Psoas muscle (tissue), 7 donors: ENCODE measurements at regions not wholly inside any gene's neighbourhood (a gene's known extent, or its start where the extent isn't known, plus 50 kb on each side); places are given as distances from the start of the nearest gene placed in this dataset.
"Not testable (repeated sequence)": the region's sequence is repeated elsewhere in the genome, so short reads cannot be mapped to it uniquely, and the experiment has no call there.

Experiments
- ATAC-seq, 4 donors: fragments of 200-7000 bp; cut with Tn5 transposase; one replicate each; pipeline ENCODE4 v1.9.1; 2020; ENCODE audit warnings: moderate library complexity in 3 of 4, mild to moderate bottlenecking in 2 of 4
- DNase-seq, 2 donors: peaks; one replicate each; pipeline ENCODE4 v3.0.0-alpha.2; 2020
- H3K27ac ChIP-seq: fragments of 200-600 bp; one replicate; pipeline ENCODE4 v1.8.0; 2022
- H3K27me3 ChIP-seq, 3 donors: fragments of 200-600 bp in 1 of 3; one replicate each; pipeline versions ENCODE4 v1.6.1 to v1.8.0; 2013 to 2022; ENCODE audit warnings: low read length in 2 of 3, mild to moderate bottlenecking in 2 of 3, moderate library complexity in 1 of 3; ENCODE audit not compliant: insufficient read depth in 3 of 3
- H3K36me3 ChIP-seq, 2 donors: fragments of 200-600 bp in 1 of 2; one replicate each; pipeline versions ENCODE4 v1.6.1 to v1.8.0; 2013 to 2022; ENCODE audit warnings: low read depth in 1 of 2, mild to moderate bottlenecking in 1 of 2, moderate library complexity in 1 of 2; ENCODE audit not compliant: insufficient read depth in 1 of 2
- H3K4me1 ChIP-seq: fragments of 200-600 bp; one replicate; pipeline ENCODE4 v1.8.0; 2022
- H3K4me3 ChIP-seq: fragments of 200-600 bp; one replicate; pipeline ENCODE4 v1.8.0; 2022; ENCODE audit warnings: mild to moderate bottlenecking
- H3K9me3 ChIP-seq: fragments of 200-600 bp; one replicate; pipeline ENCODE4 v1.8.0; 2022
- WGBS, 3 donors: extraction: QIAGEN DNeasy Blood & Tissue Kit; methylation state at CpG; one replicate each; pipeline versions ENCODE4 v1.1.6 to v1.1.7; 2013; 5-methylcytosine and 5-hydroxymethylcytosine counted together
- intact Hi-C, 2 donors: fragments of 100-400 bp; cut with DNase I; formaldehyde crosslinking; loops; one replicate each; pipeline versions ENCODE4 v1.11.0 to v1.14.2; 2022
- TF ChIP-seq, protein P1 (sequence below): fragments of 200-600 bp; IDR thresholded peaks from one replicate; pipeline ENCODE4 v1.8.0; 2022; ENCODE audit warnings: antibody characterized with exemption
- donor health status: healthy with polysubstance abuse.
- donor health status: DM: no; HTN: no; CAD: no; lungs with moderate emphysema.
- donor health status: Bipolar disorder and iron deficiency.
- donor health status: healthy.
- donor health status: DM: yes; HTN: yes; CAD: no.
- donor health status: DM: no; HTN: no; CAD: no.
- donor health status: DM: yes; HTN: yes; CAD: no.

DNA sequence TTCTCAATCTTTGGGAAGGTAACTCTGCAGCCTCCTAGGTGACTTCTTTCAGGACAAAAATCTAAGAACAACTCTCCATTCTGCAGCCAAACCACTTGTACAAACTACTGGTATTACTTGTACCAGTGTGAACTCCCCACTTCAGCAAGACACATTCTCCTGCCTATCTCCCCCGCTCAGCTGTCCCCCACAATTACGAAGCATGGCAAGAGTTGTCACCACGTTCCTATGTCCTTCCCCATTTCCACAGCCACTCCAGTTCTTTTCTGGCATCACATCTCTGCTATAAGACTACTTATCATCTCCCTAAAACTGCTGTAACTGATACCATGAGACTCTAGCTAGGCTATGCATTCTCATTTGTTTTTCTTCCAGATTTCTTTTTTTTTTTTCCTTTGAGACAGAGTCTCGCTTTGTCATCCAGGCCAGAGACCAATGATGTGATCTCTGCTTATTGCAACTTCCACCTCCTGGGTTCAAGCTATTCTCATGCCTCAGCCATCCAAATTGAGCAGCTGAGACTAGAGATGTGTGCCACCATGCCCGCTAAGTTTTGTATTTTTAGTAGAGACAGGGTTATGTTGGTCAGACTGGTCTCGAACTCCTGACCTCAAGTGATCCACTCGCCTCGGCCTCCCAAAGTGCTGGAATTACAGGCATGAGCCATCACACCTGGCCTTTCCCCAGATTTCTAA is 71.9 kb upstream of the CDON start:
- 70 to 83% (median 78%) methylated on average over 8 of the region's 8 CpGs for WGBS, 3 donors
- no peak for DNase-seq
- Histone ChIP-seq H3K27me3 (peaks cover 0 to 16% (median 4%) of the 10 kb centered on the region in 3 donors), H3K27ac (no peak overlapping the region), H3K4me1 (no peaks in the 10 kb centered on the region), H3K4me3 (no peak overlapping the region), H3K9me3 (no peaks in the 10 kb centered on the region), H3K36me3 (no peaks in the 10 kb centered on the region)
- intact Hi-C loops, result no loop called here
- ATAC-seq, result no peak
- TF ChIP-seq, protein P1, sequence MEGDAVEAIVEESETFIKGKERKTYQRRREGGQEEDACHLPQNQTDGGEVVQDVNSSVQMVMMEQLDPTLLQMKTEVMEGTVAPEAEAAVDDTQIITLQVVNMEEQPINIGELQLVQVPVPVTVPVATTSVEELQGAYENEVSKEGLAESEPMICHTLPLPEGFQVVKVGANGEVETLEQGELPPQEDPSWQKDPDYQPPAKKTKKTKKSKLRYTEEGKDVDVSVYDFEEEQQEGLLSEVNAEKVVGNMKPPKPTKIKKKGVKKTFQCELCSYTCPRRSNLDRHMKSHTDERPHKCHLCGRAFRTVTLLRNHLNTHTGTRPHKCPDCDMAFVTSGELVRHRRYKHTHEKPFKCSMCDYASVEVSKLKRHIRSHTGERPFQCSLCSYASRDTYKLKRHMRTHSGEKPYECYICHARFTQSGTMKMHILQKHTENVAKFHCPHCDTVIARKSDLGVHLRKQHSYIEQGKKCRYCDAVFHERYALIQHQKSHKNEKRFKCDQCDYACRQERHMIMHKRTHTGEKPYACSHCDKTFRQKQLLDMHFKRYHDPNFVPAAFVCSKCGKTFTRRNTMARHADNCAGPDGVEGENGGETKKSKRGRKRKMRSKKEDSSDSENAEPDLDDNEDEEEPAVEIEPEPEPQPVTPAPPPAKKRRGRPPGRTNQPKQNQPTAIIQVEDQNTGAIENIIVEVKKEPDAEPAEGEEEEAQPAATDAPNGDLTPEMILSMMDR, result no peak

- no peaks in the 10 kb centered on the region for H3K9me3 ChIP-seq
- no peaks in the 10 kb centered on the region for H3K4me1 ChIP-seq
- no peak overlapping the region for H3K4me3 ChIP-seq
- H3K27me3 ChIP-seq, result peaks cover 0 to 12% (median 4%) of the 10 kb centered on the region in 3 donors
- DNase-seq (no peak), ATAC-seq (no peak)
- no peak overlapping the region for H3K27ac ChIP-seq
- TF ChIP-seq, protein P1, result no peak
- 43 to 55% (median 49%) methylated on average over 8 of the region's 8 CpGs for WGBS, 3 donors
- intact Hi-C loops, result no loop called here
- H3K36me3 ChIP-seq, result no peaks in the 10 kb centered on the region
Measured at GRCh38 chr11:126133901-126134300, 71.2 kb upstream of the CDON start.

DNA sequence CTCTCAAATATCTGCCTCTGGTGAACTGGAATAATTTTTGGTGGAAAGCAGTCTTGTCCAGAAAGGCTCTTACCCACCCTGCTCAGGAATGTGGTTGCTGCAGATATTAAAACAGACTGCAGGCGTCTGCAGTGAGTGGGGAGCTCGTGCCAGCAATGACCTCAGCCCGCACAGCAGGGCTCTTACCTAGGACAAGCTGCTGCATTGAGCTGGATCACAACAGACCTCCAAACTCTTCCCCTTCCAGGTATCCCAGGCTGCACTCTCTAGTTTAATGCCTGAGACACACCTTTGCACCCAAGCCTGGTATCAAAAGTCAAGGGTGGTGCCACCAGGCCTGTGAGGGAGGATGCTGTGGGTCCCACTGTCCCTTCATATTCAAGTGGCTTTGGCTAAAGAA is 69.7 kb upstream of the CDON start:
- 61 to 78% (median 76%) methylated on average over 3 of the region's 3 CpGs for WGBS, 3 donors
- TF ChIP-seq, protein P1, result no peak
- Histone ChIP-seq H3K36me3 (no peaks in the 10 kb centered on the region), H3K27me3 (peaks cover 0 to 6% (median 2%) of the 10 kb centered on the region in 3 donors), H3K4me3 (no peak overlapping the region), H3K9me3 (no peaks in the 10 kb centered on the region), H3K4me1 (no peaks in the 10 kb centered on the region), H3K27ac (no peak overlapping the region)
- intact Hi-C loops, result no loop called here
- no peak for ATAC-seq
- peak; percentile 50 to 62 for DNase-seq

DNA sequence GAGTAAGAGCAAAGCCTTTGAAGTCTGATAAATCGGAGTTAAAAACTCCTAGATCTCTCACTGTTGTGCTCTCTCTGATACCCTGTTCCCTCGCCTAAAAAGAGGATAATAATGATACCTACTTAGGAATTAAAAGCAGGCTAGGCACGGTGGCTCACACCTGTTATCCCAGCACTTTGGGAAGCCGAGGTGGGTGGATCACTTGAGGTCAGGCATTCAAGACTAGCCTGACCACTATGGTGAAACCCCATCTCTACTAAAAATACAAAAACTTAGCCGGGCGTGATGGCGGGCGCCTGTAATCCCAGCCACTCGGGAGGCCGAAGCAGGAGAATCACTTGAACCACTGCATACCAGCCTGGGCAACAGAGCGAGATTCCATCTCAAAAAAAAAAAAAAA is 68.1 kb upstream of the CDON start:
- intact Hi-C loops, H3K4me1 ChIP-seq: not testable (repeated sequence)
- 72 to 84% (median 76%) methylated on average over 11 of the region's 11 CpGs for WGBS, 3 donors

DNA sequence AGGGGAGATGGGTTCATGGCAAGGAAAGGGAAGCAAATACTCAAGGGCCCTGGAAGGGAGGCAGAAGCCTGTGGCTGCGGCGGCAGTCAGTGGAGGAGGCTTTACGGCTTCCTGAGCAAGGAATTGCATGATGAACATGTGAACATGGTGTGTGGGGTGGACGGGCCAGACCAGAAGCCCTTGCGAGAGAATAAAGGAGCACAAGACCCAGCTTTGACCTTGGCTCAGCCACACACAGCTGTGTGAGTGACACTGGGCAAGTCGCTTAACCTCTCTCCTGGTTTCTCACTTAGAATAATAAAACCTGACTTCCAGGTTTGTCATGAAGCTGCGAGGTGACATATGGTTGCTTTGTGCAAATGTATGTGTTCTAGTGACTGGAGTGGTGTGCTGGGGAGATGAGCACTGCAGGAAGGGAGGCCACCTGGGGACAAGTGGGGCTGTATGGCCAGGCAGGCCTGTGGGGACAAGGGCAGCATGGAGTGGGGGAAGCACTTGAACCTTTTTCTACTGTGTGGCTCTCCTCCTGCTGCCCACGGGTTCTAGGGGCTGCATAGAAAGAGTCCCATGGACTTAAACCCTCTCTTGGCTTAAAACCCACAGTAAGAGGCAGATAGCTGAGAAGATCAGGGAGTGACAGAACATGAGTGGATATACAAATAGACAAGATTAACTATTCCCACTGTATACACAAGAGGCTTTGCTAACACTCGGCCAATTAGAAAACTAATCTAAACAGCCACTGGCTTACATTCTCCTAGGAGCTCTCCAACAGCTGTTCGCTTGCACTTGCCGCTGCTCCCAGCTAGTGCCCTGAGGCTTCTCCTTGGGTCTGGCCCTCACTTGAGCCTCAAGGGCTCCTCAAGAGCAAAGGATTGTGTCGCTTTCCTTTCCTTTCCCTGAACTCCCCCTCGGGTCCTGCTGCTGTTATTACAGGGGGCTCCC is 67.3 kb upstream of the CDON start:
- Histone ChIP-seq H3K9me3 (no peaks in the 10 kb centered on the region), H3K27me3 (peaks cover 0 to 2% (median 0%) of the 10 kb centered on the region in 3 donors), H3K27ac (no peak overlapping the region), H3K4me3 (no peak overlapping the region), H3K36me3 (no peaks in the 10 kb centered on the region), H3K4me1 (no peaks in the 10 kb centered on the region)
- intact Hi-C loops, result no loop called here
- TF ChIP-seq, protein P1, result no peak
- WGBS, 3 donors, result 63 to 70% (median 64%) methylated on average over 13 of the region's 13 CpGs
- ATAC-seq, result no peak
- DNase-seq, result no peak

More for the DNA sequence above, 68.1 kb upstream of the CDON start:
- H3K9me3 ChIP-seq, H3K4me3 ChIP-seq, H3K36me3 ChIP-seq, DNase-seq, H3K27ac ChIP-seq, H3K27me3 ChIP-seq, ATAC-seq: not testable (repeated sequence)
